GM12891 (cell line): ENCODE measurements at regions not wholly inside any gene's neighbourhood (a gene's known extent, or its start where the extent isn't known, plus 50 kb on each side); places are given as distances from the start of the nearest gene placed in this dataset.

ENCODE experiments used
- POLR2A ChIP-seq: IDR thresholded peaks from 2 replicates; pipeline ENCODE4 v1.6.1; 2011; ENCODE audit warnings: low read depth, low read length, control low read depth
- POLR2AphosphoS5 ChIP-seq: IDR thresholded peaks from 2 replicates; pipeline ENCODE4 v1.6.1; 2011; ENCODE audit warnings: low read depth, low read length, control low read depth
- TAF1 ChIP-seq: IDR thresholded peaks from 2 replicates; pipeline ENCODE4 v1.6.1; 2011; ENCODE audit warnings: low read depth, low read length, control low read depth

GRCh38 chr4:28106155-28106554 is 1245.5 kb downstream of the STIM2 start:
- TF ChIP-seq POLR2A (no peak), POLR2AphosphoS5 (no peak), TAF1 (no peak)
